Epithelial cell of esophagus (primary cell): ENCODE measurements at regions not wholly inside any gene's neighbourhood (a gene's known extent, or its start where the extent isn't known, plus 50 kb on each side); places are given as distances from the start of the nearest gene placed in this dataset.
"Not testable (repeated sequence)": the region's sequence is repeated elsewhere in the genome, so short reads cannot be mapped to it uniquely, and the experiment has no call there.

Experiments
- DNase-seq: peaks from one replicate; pipeline ENCODE4 v3.0.0; 2010; ENCODE audit warnings: low read depth
- H3K4me3 ChIP-seq: 2 replicates; pipeline ENCODE4 v1.5.1; 2011; ENCODE audit warnings: mild to moderate bottlenecking, low read length, control low read depth
- CTCF ChIP-seq: IDR thresholded peaks from 2 replicates; pipeline ENCODE4 v1.5.1; 2011; ENCODE audit warnings: low read depth, mild to moderate bottlenecking, low read length, control low read depth, inconsistent platforms; ENCODE audit not compliant: insufficient read depth; ENCODE audit errors: missing control alignments

DNA sequence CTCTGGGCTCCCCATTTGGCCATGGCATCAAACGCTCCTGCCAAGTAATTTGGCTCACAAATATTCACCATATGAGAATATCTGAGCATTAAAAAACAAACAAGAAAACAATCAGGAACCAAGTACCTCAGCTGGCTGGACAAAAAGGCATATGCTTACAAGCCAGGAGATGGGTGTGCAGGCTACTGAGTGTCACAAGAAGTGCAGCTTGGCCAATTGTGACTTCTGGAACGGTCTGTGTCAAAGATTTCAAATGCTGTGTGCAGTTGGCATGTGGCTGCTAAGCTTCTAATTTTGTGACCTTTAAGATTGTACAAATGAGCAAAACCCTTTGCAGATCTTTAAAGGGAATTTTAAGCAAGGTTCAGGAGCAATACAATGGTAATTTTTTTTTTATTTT lies 274.0 kb downstream of the ANAPC1 start:
- not testable (repeated sequence) for H3K4me3 ChIP-seq, DNase-seq

- H3K4me3 ChIP-seq, result no peak overlapping the region
- no peak for TF ChIP-seq CTCF
- no peak for DNase-seq
These were observed 267.3 kb downstream of the ANAPC1 start for GRCh38 chr2:111616651-111617218.

DNA sequence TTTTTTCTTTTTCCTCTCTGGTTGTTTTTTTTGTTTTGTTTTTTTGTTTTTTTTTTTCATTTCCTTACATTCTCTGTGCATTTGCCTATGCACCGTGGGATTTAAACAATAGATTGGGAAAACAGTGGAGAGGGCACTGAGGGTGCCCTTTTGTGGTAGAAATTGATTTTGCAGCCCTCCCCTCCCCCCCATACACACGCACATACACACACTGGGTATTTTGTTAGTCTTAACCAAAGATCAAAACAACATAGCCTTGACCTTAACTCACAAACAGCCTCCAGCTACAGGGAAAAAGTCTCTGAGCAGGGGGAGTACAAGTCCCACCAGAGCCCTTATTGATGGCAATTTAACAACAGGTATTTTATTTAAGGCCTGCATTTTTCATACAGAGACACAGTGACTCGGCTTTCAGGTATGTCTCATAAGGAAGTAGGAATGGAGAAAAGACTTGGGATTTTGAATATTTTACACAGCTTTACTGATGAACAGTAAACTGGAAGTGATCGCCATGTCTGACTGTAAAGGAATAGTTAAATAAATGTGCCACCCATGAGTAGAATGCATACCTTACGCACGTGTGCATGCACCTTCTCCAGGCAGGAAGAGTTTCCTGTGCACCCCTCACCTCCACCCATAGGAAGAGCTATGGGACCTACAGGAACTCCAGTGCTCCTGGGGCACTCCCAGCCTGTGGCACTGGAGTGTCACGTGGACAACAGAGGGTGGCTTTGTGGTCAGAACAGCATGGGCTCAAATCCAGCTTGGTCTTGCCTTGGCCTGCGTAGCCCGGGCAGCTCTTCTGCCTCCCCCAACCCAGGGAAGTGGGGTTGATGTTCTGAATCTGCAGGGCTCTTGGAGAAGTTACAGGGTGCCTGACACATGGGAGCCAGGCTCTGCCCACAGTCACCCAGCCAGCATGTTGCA lies 266.4 kb downstream of the ANAPC1 start:
- no peak for TF ChIP-seq CTCF
- DNase-seq, result peak; percentile 47
- no peak overlapping the region for H3K4me3 ChIP-seq

DNA sequence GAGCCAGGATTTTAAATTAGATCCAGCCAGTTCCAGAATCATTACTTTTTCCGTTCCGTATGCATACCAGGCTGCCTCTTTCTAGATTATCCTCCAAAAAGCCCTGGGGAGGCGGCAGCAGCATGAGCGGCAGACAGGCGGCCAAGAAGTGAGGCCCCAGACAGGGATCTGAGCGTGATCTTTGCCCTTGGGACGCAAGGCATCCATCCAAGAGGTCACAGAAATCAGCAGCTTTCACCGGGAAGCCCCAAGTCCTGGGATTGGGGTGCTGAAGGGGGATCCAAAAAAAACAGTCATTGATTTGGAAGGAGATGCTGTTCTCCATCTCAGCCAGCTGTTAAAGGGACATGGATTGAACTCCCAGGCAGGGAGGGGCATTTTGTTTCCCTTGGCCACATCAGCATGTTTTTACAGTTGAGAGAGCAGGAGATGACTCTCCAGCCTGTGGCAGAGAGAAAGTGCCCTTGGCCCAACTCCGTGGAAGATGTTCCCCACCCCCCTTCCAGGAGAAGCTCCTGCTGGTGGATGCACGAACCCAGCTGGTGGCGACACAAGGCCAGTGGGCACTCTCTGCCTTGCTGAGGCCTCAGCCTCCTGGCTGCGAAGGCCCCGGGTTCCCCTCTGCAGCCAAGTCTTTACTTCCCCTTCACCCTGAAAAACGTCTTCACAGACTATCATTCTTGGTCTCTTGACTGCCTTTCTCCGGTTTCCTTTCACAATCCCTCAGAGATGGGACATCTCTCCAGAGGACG lies 265.6 kb downstream of the ANAPC1 start:
- no peak for DNase-seq
- TF ChIP-seq CTCF, result no peak
- no peak overlapping the region for H3K4me3 ChIP-seq

DNA sequence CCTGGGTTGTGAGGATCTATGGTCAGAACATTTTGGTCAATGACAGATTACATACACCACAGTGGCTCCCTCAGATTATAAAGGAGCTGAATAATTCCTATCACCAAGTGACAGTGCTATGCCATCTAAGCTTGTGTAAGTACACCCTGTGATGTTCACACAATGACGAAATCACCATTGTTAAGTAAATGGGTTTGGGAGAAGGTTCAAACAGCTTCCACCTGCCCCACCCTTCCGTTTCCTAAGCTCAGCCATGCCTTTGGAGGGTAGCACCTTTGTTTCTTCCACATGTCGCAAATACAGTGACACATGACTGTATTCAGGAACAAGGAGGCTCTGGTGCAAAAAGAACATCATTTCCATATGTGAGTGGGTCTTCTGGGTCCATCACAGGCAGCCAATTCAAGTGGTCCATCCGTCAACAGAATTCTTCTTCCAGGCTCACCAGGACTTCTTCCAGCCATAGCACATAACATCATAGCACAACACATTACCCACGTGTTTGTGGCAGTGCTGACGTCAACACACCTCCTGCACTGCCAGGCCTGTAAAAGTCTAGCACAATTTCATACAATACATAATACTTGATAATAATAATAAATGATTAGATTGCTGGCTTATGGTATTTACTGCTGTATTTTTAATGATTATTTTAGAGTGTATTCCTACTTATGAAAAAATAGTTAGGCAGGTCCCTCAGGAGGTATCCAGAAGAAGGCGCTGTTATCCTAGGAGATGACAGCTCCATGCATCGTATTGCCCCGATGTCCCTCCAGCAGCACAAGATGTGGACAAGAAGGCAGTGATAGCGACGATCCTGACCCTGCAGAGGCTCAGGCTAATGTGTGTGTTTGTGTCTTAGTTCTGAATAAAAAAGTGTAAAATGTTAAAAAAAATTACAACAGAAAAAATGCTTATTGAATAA lies 264.8 kb downstream of the ANAPC1 start:
- no peak overlapping the region for H3K4me3 ChIP-seq
- peak; percentile 22 for TF ChIP-seq CTCF
- peak; percentile 39 for DNase-seq

- DNase-seq, result peak; percentile 37
- no peak overlapping the region for H3K4me3 ChIP-seq
- TF ChIP-seq CTCF, result no peak
These were observed 263.7 kb downstream of the ANAPC1 start for GRCh38 chr2:111620281-111620680.
